Nephron progenitor cell (in vitro differentiated cells): ENCODE measurements at regions not wholly inside any gene's neighbourhood (a gene's known extent, or its start where the extent isn't known, plus 50 kb on each side); places are given as distances from the start of the nearest gene placed in this dataset.

Experiments used
- DNase-seq: peaks from one replicate; pipeline ENCODE4 v3.0.0; 2021
- H3K27ac Mint-ChIP-seq: 2 replicates; pipeline ENCODE4 v1.8.0; 2021; ENCODE audit warnings: mild to moderate bottlenecking, moderate library complexity, mixed read lengths
- H3K27me3 Mint-ChIP-seq: 2 replicates; pipeline ENCODE4 v1.8.0; 2021; ENCODE audit warnings: mild to moderate bottlenecking, low read depth, mixed read lengths; ENCODE audit not compliant: poor library complexity
- H3K36me3 Mint-ChIP-seq: 2 replicates; pipeline ENCODE4 v1.8.0; 2021; ENCODE audit warnings: low read depth, mixed read lengths
- H3K4me1 Mint-ChIP-seq: 2 replicates; pipeline ENCODE4 v1.8.0; 2021; ENCODE audit warnings: mixed read lengths
- H3K4me3 Mint-ChIP-seq: 2 replicates; pipeline ENCODE4 v1.8.0; 2021; ENCODE audit warnings: mild to moderate bottlenecking, moderate library complexity, mixed read lengths
- H3K9me3 Mint-ChIP-seq: 2 replicates; pipeline ENCODE4 v1.8.0; 2021; ENCODE audit warnings: mild to moderate bottlenecking, moderate library complexity, mixed read lengths
- CTCF ChIP-seq: fragments of 200-600 bp; sonication (generic); IDR thresholded peaks from 2 replicates; pipeline ENCODE4 v1.5.0; 2021; ENCODE audit warnings: antibody characterized with exemption

GRCh38 chr9:19989213-19989612 lies 200.4 kb upstream of the SLC24A2 start:
- Mint-ChIP-seq H3K36me3 (no peaks in the 10 kb centered on the region), H3K27ac (no peak overlapping the region), H3K9me3 (peaks cover 4% of the 10 kb centered on the region)

GRCh38 chr9:19988281-19988680 lies 199.4 kb upstream of the SLC24A2 start:
- H3K4me3 Mint-ChIP-seq, result no peak overlapping the region
- no peaks in the 10 kb centered on the region for H3K36me3 Mint-ChIP-seq
- H3K9me3 Mint-ChIP-seq, result peaks cover 4% of the 10 kb centered on the region
- no peak overlapping the region for H3K27ac Mint-ChIP-seq
- no peaks in the 10 kb centered on the region for H3K27me3 Mint-ChIP-seq
- no peaks in the 10 kb centered on the region for H3K4me1 Mint-ChIP-seq
- no peak for TF ChIP-seq CTCF
- no peak for DNase-seq

More at GRCh38 chr9:19989213-19989612, 200.4 kb upstream of the SLC24A2 start:
- Mint-ChIP-seq H3K4me1 (peaks cover 7% of the 10 kb centered on the region), H3K27me3 (no peaks in the 10 kb centered on the region), H3K4me3 (no peak overlapping the region)
- TF ChIP-seq CTCF, result no peak
- DNase-seq, result no peak

- Mint-ChIP-seq H3K27ac (no peak overlapping the region), H3K36me3 (peaks cover 9% of the 10 kb centered on the region), H3K4me3 (no peak overlapping the region), H3K9me3 (peaks cover 4% of the 10 kb centered on the region), H3K4me1 (no peaks in the 10 kb centered on the region), H3K27me3 (no peaks in the 10 kb centered on the region)
- no peak for TF ChIP-seq CTCF
- no peak for DNase-seq
These were observed 196.2 kb upstream of the SLC24A2 start for GRCh38 chr9:19985081-19985480.

- no peak overlapping the region for H3K27ac Mint-ChIP-seq
- H3K4me1 Mint-ChIP-seq, result peaks cover 15% of the 10 kb centered on the region
- no peaks in the 10 kb centered on the region for H3K27me3 Mint-ChIP-seq
- DNase-seq, result no peak
- H3K4me3 Mint-ChIP-seq, result no peak overlapping the region
- no peaks in the 10 kb centered on the region for H3K9me3 Mint-ChIP-seq
- TF ChIP-seq CTCF, result no peak
- peaks cover 5% of the 10 kb centered on the region for H3K36me3 Mint-ChIP-seq
These were observed 187.4 kb upstream of the SLC24A2 start for GRCh38 chr9:19976226-19976625.

- H3K9me3 Mint-ChIP-seq, result no peaks in the 10 kb centered on the region
- H3K4me3 Mint-ChIP-seq, result no peak overlapping the region
- peaks cover 15% of the 10 kb centered on the region for H3K4me1 Mint-ChIP-seq
- no peaks in the 10 kb centered on the region for H3K27me3 Mint-ChIP-seq
- TF ChIP-seq CTCF, result no peak
- DNase-seq, result no peak
- no peak overlapping the region for H3K27ac Mint-ChIP-seq
- peaks cover 5% of the 10 kb centered on the region for H3K36me3 Mint-ChIP-seq
These were observed 186.7 kb upstream of the SLC24A2 start for GRCh38 chr9:19975499-19975898.

GRCh38 chr9:19969721-19970120 lies 180.9 kb upstream of the SLC24A2 start:
- no peak for TF ChIP-seq CTCF
- Mint-ChIP-seq H3K9me3 (no peaks in the 10 kb centered on the region), H3K27ac (no peak overlapping the region), H3K27me3 (no peaks in the 10 kb centered on the region), H3K4me3 (no peak overlapping the region), H3K4me1 (peaks cover 51% of the 10 kb centered on the region), H3K36me3 (no peaks in the 10 kb centered on the region)
- DNase-seq, result no peak
